ENCODE measurements at regions not wholly inside any gene's neighbourhood (a gene's known extent, or its start where the extent isn't known, plus 50 kb on each side); places are given as distances from the start of the nearest gene placed in this dataset.

GRCh38 chr3:107218864-107219269 is 158.4 kb upstream of the CCDC54 start:
- Histone ChIP-seq H3K36me3 (no peaks in the 10 kb centered on the region), H3K4me3 (no peak overlapping the region), H3K4me1 (no peaks in the 10 kb centered on the region), H3K27me3 (no peaks in the 10 kb centered on the region), H3K9ac (ENCODE audit: low read depth in 2 of 2, low read length in 2 of 2) (no peak overlapping the region), H3K27ac (no peak overlapping the region), H3K9me3 (no peaks in the 10 kb centered on the region)
- no peak for DNase-seq
- TF ChIP-seq, protein P1, sequence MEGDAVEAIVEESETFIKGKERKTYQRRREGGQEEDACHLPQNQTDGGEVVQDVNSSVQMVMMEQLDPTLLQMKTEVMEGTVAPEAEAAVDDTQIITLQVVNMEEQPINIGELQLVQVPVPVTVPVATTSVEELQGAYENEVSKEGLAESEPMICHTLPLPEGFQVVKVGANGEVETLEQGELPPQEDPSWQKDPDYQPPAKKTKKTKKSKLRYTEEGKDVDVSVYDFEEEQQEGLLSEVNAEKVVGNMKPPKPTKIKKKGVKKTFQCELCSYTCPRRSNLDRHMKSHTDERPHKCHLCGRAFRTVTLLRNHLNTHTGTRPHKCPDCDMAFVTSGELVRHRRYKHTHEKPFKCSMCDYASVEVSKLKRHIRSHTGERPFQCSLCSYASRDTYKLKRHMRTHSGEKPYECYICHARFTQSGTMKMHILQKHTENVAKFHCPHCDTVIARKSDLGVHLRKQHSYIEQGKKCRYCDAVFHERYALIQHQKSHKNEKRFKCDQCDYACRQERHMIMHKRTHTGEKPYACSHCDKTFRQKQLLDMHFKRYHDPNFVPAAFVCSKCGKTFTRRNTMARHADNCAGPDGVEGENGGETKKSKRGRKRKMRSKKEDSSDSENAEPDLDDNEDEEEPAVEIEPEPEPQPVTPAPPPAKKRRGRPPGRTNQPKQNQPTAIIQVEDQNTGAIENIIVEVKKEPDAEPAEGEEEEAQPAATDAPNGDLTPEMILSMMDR (IDR thresholded peaks at IDR 0.05): no peak
- intact Hi-C loops (cut with DNase I): no loop called here

GRCh38 chr3:107220538-107220937 is 156.7 kb upstream of the CCDC54 start:
- no peaks in the 10 kb centered on the region for H3K4me1 ChIP-seq
- intact Hi-C loops (cut with DNase I): no loop called here
- no peaks in the 10 kb centered on the region for H3K36me3 ChIP-seq
- no peak overlapping the region for H3K27ac ChIP-seq
- no peaks in the 10 kb centered on the region for H3K27me3 ChIP-seq
- no peaks in the 10 kb centered on the region for H3K9me3 ChIP-seq
- no peak overlapping the region for H3K4me3 ChIP-seq
- H3K9ac ChIP-seq (ENCODE audit: low read depth in 2 of 2, low read length in 2 of 2): no peak overlapping the region
- TF ChIP-seq, protein P1 (IDR thresholded peaks at IDR 0.05): no peak
- DNase-seq: no peak

DNA sequence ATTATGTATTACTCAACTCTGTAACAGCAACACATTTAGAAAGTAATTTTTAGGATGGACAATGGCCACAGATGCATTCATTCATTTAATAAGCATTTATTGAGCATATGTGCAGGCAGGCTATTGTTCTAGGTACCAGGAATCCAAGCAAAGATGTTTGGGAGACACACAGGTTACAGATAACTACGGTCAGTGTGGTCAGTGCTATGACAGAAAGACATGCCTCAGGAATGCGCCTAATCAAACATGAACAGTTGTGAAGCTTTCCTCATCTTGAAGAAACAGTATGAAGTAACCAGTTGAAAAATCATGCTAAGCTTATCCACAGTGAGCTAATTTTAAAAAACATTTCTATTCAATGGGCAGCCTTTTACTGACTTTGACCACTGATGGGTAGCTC is 155.4 kb upstream of the CCDC54 start:
- TF ChIP-seq, protein P1 (IDR thresholded peaks at IDR 0.05): no peak
- H3K4me3 ChIP-seq: no peak overlapping the region
- H3K27me3 ChIP-seq: no peaks in the 10 kb centered on the region
- no peaks in the 10 kb centered on the region for H3K9me3 ChIP-seq
- no peak for DNase-seq
- H3K27ac ChIP-seq: no peak overlapping the region
- H3K4me1 ChIP-seq: no peaks in the 10 kb centered on the region
- intact Hi-C loops (cut with DNase I): no loop called here
- H3K9ac ChIP-seq (ENCODE audit: low read depth in 2 of 2, low read length in 2 of 2): no peak overlapping the region
- H3K36me3 ChIP-seq: no peaks in the 10 kb centered on the region

- H3K27me3 ChIP-seq: no peaks in the 10 kb centered on the region
- H3K36me3 ChIP-seq: no peaks in the 10 kb centered on the region
- TF ChIP-seq, protein P1 (IDR thresholded peaks at IDR 0.05): no peak
- DNase-seq: no peak
- intact Hi-C loops (cut with DNase I): no loop called here
- H3K9me3 ChIP-seq: no peaks in the 10 kb centered on the region
- H3K4me1 ChIP-seq: no peaks in the 10 kb centered on the region
- no peak overlapping the region for H3K4me3 ChIP-seq
- no peak overlapping the region for H3K9ac ChIP-seq (ENCODE audit: low read depth in 2 of 2, low read length in 2 of 2)
- H3K27ac ChIP-seq: no peak overlapping the region
Observed at GRCh38 chr3:107222907-107223306, 154.3 kb upstream of the CCDC54 start.

DNA sequence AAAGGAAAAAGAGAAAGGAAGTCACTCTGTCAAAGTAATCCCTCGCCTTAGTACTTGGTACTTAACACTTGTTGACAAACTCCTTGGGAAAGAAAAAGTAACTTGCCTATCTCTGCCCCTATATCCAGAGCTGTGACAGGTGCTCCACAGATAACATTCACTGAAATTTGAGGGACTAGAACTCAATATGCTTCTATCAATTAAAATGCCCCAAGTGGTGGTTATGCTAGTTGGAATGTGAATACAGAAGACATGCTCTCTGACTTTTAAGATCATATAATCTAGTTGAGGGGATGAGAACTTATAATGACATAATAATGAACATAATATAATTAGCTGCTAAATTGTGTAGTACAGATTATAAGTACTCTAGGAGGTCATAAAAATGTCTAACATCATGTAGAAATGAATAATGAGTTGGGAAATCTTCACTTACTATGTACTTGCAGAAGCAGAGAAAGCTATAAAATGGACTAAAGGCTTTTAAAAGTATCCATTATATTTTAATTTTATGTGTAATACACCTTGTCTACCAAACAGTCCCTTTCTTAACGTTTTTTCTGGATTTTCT is 153.1 kb upstream of the CCDC54 start:
- H3K36me3 ChIP-seq: no peaks in the 10 kb centered on the region
- intact Hi-C loops (cut with DNase I): no loop called here
- no peaks in the 10 kb centered on the region for H3K27me3 ChIP-seq
- DNase-seq: no peak
- no peak overlapping the region for H3K4me3 ChIP-seq
- H3K4me1 ChIP-seq: no peaks in the 10 kb centered on the region
- TF ChIP-seq, protein P1 (IDR thresholded peaks at IDR 0.05): no peak
- no peaks in the 10 kb centered on the region for H3K9me3 ChIP-seq
- H3K27ac ChIP-seq: no peak overlapping the region
- H3K9ac ChIP-seq (ENCODE audit: low read depth in 2 of 2, low read length in 2 of 2): no peak overlapping the region

Data from colonic mucosa (tissue), 4 donors.